ENCODE measurements at regions not wholly inside any gene's neighbourhood (a gene's known extent, or its start where the extent isn't known, plus 50 kb on each side); places are given as distances from the start of the nearest gene placed in this dataset.
A peak's percentile ranks its signal among the peaks of the same experiment; 100 is the strongest.

DNA sequence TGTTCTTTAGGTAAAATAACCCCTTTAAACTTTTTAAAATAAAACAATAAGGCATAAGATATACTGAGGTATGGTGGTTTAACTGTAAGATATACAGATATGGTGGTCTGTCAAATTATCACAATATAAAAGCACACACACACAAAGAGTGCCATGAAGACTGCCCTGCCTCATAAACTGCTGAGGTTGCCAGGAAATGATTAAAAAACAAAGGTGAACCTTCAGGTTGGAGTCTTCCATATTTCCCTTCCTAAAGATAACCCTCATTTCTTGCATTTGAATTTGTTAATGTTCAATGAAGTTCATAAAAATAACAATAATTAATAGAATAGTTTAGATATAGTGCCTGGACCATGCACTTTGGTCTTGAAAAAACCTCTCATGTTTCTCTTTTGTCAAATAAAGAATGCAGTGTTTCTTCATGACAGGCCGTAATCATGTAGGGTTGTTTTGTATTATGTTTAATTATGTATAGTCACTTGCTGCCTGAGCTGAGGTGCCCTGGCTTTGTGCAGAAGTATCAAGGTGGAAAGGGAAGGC, 123.6 kb upstream of the B3GALT2 start:
- Mint-ChIP-seq H3K4me3 (peak overlapping the region in 1 of 3 donors; percentile 1), H3K4me1 (peaks cover 17 to 25% (median 21%) of the 10 kb centered on the region in 3 donors), H3K27me3 (no peaks in the 10 kb centered on the region), H3K36me3 (no peaks in the 10 kb centered on the region), H3K27ac (peak overlapping the region; percentile 8 to 16), H3K9me3 (no peaks in the 10 kb centered on the region)
- Histone ChIP-seq H3K27me3 (replicated peaks in 1 of 2; ENCODE audit: control insufficient read depth in 2 of 2, extremely low read depth in 1 of 2, insufficient read depth in 2 of 2, low read length in 1 of 2) (no peaks in the 10 kb centered on the region), H3K27ac (ENCODE audit: low read length) (no peak overlapping the region), H3K9me3 (no peaks in the 10 kb centered on the region), H3K4me1 (ENCODE audit: control insufficient read depth in 1 of 2, extremely low read depth in 1 of 2, insufficient read depth in 2 of 2, low read length in 2 of 2) (peaks cover 3 to 7% of the 10 kb centered on the region in 2 experiments), H3K4me3 (ENCODE audit: control insufficient read depth in 1 of 2, extremely low read depth in 1 of 2, low read length in 1 of 2) (no peak overlapping the region), H3K36me3 (ENCODE audit: control insufficient read depth in 2 of 2, extremely low read depth in 1 of 2, insufficient read depth in 1 of 2, low read length in 1 of 2) (no peaks in the 10 kb centered on the region)
- ATAC-seq (replicated peaks in 1 of 4) = no peak
- no peak for DNase-seq
- WGBS (ENCODE audit: insufficient coverage) = no CpG with 5 or more reads among the region's 1 CpG
- ChIA-PET CTCF (no interaction called here), POLR2A (no interaction called here)

DNA sequence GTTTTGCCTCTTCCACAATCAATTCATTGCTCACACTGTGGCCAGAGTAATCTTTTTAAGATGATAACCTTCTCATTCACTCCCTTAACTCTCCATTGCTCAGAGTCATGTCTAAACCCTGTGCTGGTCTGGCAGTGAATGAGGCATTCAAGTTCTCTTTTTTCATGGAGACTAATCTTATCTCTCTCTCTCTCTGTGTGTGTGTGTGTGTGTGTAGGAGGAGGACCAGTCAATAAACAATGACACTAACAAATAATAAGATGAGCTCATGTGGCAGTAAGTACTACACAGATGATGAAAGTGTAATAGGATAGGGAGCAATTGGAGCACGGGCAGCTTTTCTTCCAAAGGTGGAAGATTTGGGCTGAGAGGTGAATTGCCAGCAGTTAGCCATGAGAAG, 122.0 kb upstream of the B3GALT2 start:
- no peaks in the 10 kb centered on the region for H3K9me3 Mint-ChIP-seq
- H3K4me1 Mint-ChIP-seq = peaks cover 17 to 25% (median 21%) of the 10 kb centered on the region in 3 donors
- Histone ChIP-seq H3K4me1 (ENCODE audit: control insufficient read depth in 1 of 2, extremely low read depth in 1 of 2, insufficient read depth in 2 of 2, low read length in 2 of 2) (peaks cover 3 to 7% of the 10 kb centered on the region in 2 experiments), H3K9me3 (no peaks in the 10 kb centered on the region), H3K36me3 (ENCODE audit: control insufficient read depth in 2 of 2, extremely low read depth in 1 of 2, insufficient read depth in 1 of 2, low read length in 1 of 2) (no peaks in the 10 kb centered on the region), H3K27ac (ENCODE audit: low read length) (no peak overlapping the region), H3K27me3 (replicated peaks in 1 of 2; ENCODE audit: control insufficient read depth in 2 of 2, extremely low read depth in 1 of 2, insufficient read depth in 2 of 2, low read length in 1 of 2) (no peaks in the 10 kb centered on the region), H3K4me3 (ENCODE audit: control insufficient read depth in 1 of 2, extremely low read depth in 1 of 2, low read length in 1 of 2) (no peak overlapping the region)
- ATAC-seq (replicated peaks in 1 of 4) (no peak), DNase-seq (no peak)
- 75% methylated on average over 1 of the region's 1 CpG for WGBS (ENCODE audit: insufficient coverage)
- no peaks in the 10 kb centered on the region for H3K27me3 Mint-ChIP-seq
- H3K4me3 Mint-ChIP-seq = no peak overlapping the region
- H3K36me3 Mint-ChIP-seq = no peaks in the 10 kb centered on the region
- H3K27ac Mint-ChIP-seq = no peak overlapping the region
- POLR2A ChIA-PET = no interaction called here
- CTCF ChIA-PET = interaction anchor here in 1 of 2 donors (0.6 kb wide), 1 partner anchor 118 kb away, joined by 3 read pairs; no protein-coding TSS in a partner anchor

- H3K36me3 Mint-ChIP-seq = no peaks in the 10 kb centered on the region
- H3K27me3 ChIP-seq (replicated peaks in 1 of 2; ENCODE audit: control insufficient read depth in 2 of 2, extremely low read depth in 1 of 2, insufficient read depth in 2 of 2, low read length in 1 of 2) = no peaks in the 10 kb centered on the region
- H3K4me1 Mint-ChIP-seq = peaks cover 13 to 17% (median 14%) of the 10 kb centered on the region in 3 donors
- H3K9me3 Mint-ChIP-seq = no peaks in the 10 kb centered on the region
- H3K27ac ChIP-seq (ENCODE audit: low read length) = no peak overlapping the region
- no peaks in the 10 kb centered on the region for H3K27me3 Mint-ChIP-seq
- no peaks in the 10 kb centered on the region for H3K9me3 ChIP-seq
- no peaks in the 10 kb centered on the region for H3K36me3 ChIP-seq (ENCODE audit: control insufficient read depth in 2 of 2, extremely low read depth in 1 of 2, insufficient read depth in 1 of 2, low read length in 1 of 2)
- peaks cover 3 to 7% of the 10 kb centered on the region in 2 experiments for H3K4me1 ChIP-seq (ENCODE audit: control insufficient read depth in 1 of 2, extremely low read depth in 1 of 2, insufficient read depth in 2 of 2, low read length in 2 of 2)
- ATAC-seq (replicated peaks in 1 of 4) (no peak), DNase-seq (no peak)
- no peak overlapping the region for H3K4me3 Mint-ChIP-seq
- POLR2A ChIA-PET = no interaction called here
- CTCF ChIA-PET = no interaction called here
- H3K4me3 ChIP-seq (ENCODE audit: control insufficient read depth in 1 of 2, extremely low read depth in 1 of 2, low read length in 1 of 2) = no peak overlapping the region
- H3K27ac Mint-ChIP-seq = no peak overlapping the region
- 92% methylated on average over 1 of the region's 2 CpGs for WGBS (ENCODE audit: insufficient coverage)
Observed at GRCh38 chr1:193306430-193306829, 120.0 kb upstream of the B3GALT2 start.

All from T-cell (primary cell).